OCI-LY7 (cell line): ENCODE measurements at regions not wholly inside any gene's neighbourhood (a gene's known extent, or its start where the extent isn't known, plus 50 kb on each side); places are given as distances from the start of the nearest gene placed in this dataset.
A peak's percentile ranks its signal among the peaks of the same experiment; 100 is the strongest.

Experiments used
- BruUV-seq: library from RNA; stranded (reverse); fragments of 400-500 nt; replicated peaks from 2 replicates; lab custom pipeline; 2021; lab: Mats Ljungman, UMichigan
- CTCF ChIA-PET: fragments of 300-600 bp; sonication (Branson Sonifier 250); formaldehyde crosslinking; loops from one replicate; lab custom pipeline; 2022; ENCODE audit warnings: antibody characterized with exemption; ENCODE audit not compliant: unreplicated experiment; lab: Charles Lee
- POLR2A ChIA-PET: fragments of 300-600 bp; sonication (Branson Sonifier 250); formaldehyde crosslinking; loops from one replicate; lab custom pipeline; 2022; ENCODE audit warnings: antibody characterized with exemption; lab: Charles Lee
- DNase-seq: peaks from one replicate; pipeline ENCODE4 v3.0.0-alpha.2; 2015; ENCODE audit warnings: low spot score
- H2AFZ ChIP-seq: fragments of 200-600 bp; sonication (generic), shearing (Covaris generic); 2 replicates; pipeline ENCODE4 v1.6.1; 2014; ENCODE audit warnings: mild to moderate bottlenecking, antibody characterized with exemption, low read length, moderate library complexity
- H3K27ac ChIP-seq: fragments of 200-600 bp; sonication (generic); 2 replicates; pipeline ENCODE4 v1.5.1; 2014; ENCODE audit warnings: mixed run types, low read depth, mild to moderate bottlenecking, moderate library complexity, low read length, inconsistent platforms; ENCODE audit not compliant: poor library complexity, severe bottlenecking
- H3K36me3 ChIP-seq: fragments of 200-600 bp; sonication (generic); 2 replicates; pipeline ENCODE4 v1.6.1; 2014; ENCODE audit warnings: mild to moderate bottlenecking, antibody characterized with exemption, low read length, moderate library complexity, mixed read lengths; ENCODE audit not compliant: insufficient read depth
- H3K4me1 ChIP-seq: fragments of 200-600 bp; sonication (generic); 2 replicates; pipeline ENCODE4 v1.5.1; 2014; ENCODE audit warnings: mild to moderate bottlenecking, low read length; ENCODE audit not compliant: insufficient read depth, poor library complexity, severe bottlenecking
- H3K4me2 ChIP-seq: fragments of 200-600 bp; sonication (generic); 2 replicates; pipeline ENCODE4 v1.6.1; 2014; ENCODE audit warnings: mild to moderate bottlenecking, low read length
- H3K4me3 ChIP-seq: fragments of 200-600 bp; sonication (generic); 2 replicates; pipeline ENCODE4 v1.5.1; 2014; ENCODE audit warnings: mild to moderate bottlenecking, low read depth, low read length; ENCODE audit not compliant: poor library complexity, severe bottlenecking
- H3K79me2 ChIP-seq: fragments of 200-600 bp; sonication (generic); 2 replicates; pipeline ENCODE4 v1.6.1; 2016; ENCODE audit warnings: low read depth, mild to moderate bottlenecking, low read length, moderate library complexity, mixed read lengths; ENCODE audit not compliant: insufficient read depth
- H3K9me2 ChIP-seq: fragments of 200-600 bp; sonication (generic); 2 replicates; pipeline ENCODE4 v1.6.1; 2016; ENCODE audit warnings: mild to moderate bottlenecking, low read length, mixed read lengths; ENCODE audit not compliant: insufficient read depth
- H3K9me3 ChIP-seq: fragments of 200-600 bp; sonication (generic); 2 replicates; pipeline ENCODE4 v1.6.1; 2014; ENCODE audit warnings: mild to moderate bottlenecking, mixed run types, low read length, mixed read lengths
- H4K20me1 ChIP-seq: fragments of 200-600 bp; sonication (generic); 2 replicates; pipeline ENCODE4 v1.6.1; 2014; ENCODE audit warnings: mild to moderate bottlenecking, antibody characterized with exemption, low read length, moderate library complexity, mixed read lengths; ENCODE audit not compliant: insufficient read depth
- CTCF ChIP-seq: fragments of 200-600 bp; sonication (generic); conservative IDR thresholded peaks from 2 replicates; pipeline ENCODE4 v1.5.1; 2014; ENCODE audit warnings: mild to moderate bottlenecking, antibody characterized with exemption, low read length, moderate library complexity, mixed read lengths
- EZH2phosphoT487 ChIP-seq: fragments of 200-600 bp; sonication (generic); IDR thresholded peaks from 2 replicates; pipeline ENCODE4 v1.6.1; 2018; ENCODE audit warnings: low read depth, borderline replicate concordance, mild to moderate bottlenecking, mixed run types, antibody characterized with exemption, low read length, moderate library complexity, mixed read lengths
- intact Hi-C: fragments of 100-400 bp; cut with micrococcal nuclease; formaldehyde crosslinking; loops from one replicate; pipeline ENCODE4 v1.10.0; 2022; ENCODE audit not compliant: unreplicated experiment

- H3K4me3 ChIP-seq = no peak overlapping the region
- DNase-seq = peak; percentile 11
- no peaks in the 10 kb centered on the region for H3K9me2 ChIP-seq
- CTCF ChIA-PET = no interaction called here
- H3K4me1 ChIP-seq = no peaks in the 10 kb centered on the region
- POLR2A ChIA-PET = no interaction called here
- no peaks in the 10 kb centered on the region for H3K79me2 ChIP-seq
- no peaks in the 10 kb centered on the region for H4K20me1 ChIP-seq
- H3K4me2 ChIP-seq = no peak overlapping the region
- no peak overlapping the region for H3K27ac ChIP-seq
- H2AFZ ChIP-seq = no peak overlapping the region
- H3K9me3 ChIP-seq = no peaks in the 10 kb centered on the region
- no peaks in the 10 kb centered on the region for H3K36me3 ChIP-seq
- TF ChIP-seq CTCF (no peak), EZH2phosphoT487 (no peak)
- intact Hi-C loops = no loop called here
- BruUV-seq = no TSS peak
Measured at GRCh38 chr3:72679540-72680198, 168.6 kb downstream of the SHQ1 start.

GRCh38 chr3:72678867-72679266 lies 169.4 kb downstream of the SHQ1 start:
- no TSS peak for BruUV-seq
- ChIA-PET POLR2A (no interaction called here), CTCF (no interaction called here)
- Histone ChIP-seq H3K4me2 (no peak overlapping the region), H3K4me1 (no peaks in the 10 kb centered on the region), H3K4me3 (no peak overlapping the region), H3K9me3 (no peaks in the 10 kb centered on the region), H3K79me2 (no peaks in the 10 kb centered on the region), H4K20me1 (no peaks in the 10 kb centered on the region), H3K27ac (no peak overlapping the region), H3K9me2 (no peaks in the 10 kb centered on the region), H3K36me3 (no peaks in the 10 kb centered on the region), H2AFZ (no peak overlapping the region)
- intact Hi-C loops = no loop called here
- no peak for TF ChIP-seq EZH2phosphoT487
- no peak for TF ChIP-seq CTCF
- DNase-seq = no peak

GRCh38 chr3:72678380-72678779 lies 169.9 kb downstream of the SHQ1 start:
- no peaks in the 10 kb centered on the region for H3K36me3 ChIP-seq
- no peak overlapping the region for H3K4me3 ChIP-seq
- peaks cover 4% of the 10 kb centered on the region for H3K4me1 ChIP-seq
- H2AFZ ChIP-seq = no peak overlapping the region
- H3K9me3 ChIP-seq = no peaks in the 10 kb centered on the region
- no peak for DNase-seq
- H3K79me2 ChIP-seq = no peaks in the 10 kb centered on the region
- no TSS peak for BruUV-seq
- CTCF ChIA-PET = no interaction called here
- no peaks in the 10 kb centered on the region for H3K9me2 ChIP-seq
- H3K27ac ChIP-seq = no peak overlapping the region
- TF ChIP-seq CTCF (no peak), EZH2phosphoT487 (no peak)
- H4K20me1 ChIP-seq = no peaks in the 10 kb centered on the region
- H3K4me2 ChIP-seq = no peak overlapping the region
- POLR2A ChIA-PET = no interaction called here
- intact Hi-C loops = no loop called here
